ENCODE measurements at regions not wholly inside any gene's neighbourhood (a gene's known extent, or its start where the extent isn't known, plus 50 kb on each side); places are given as distances from the start of the nearest gene placed in this dataset.
A peak's percentile ranks its signal among the peaks of the same experiment; 100 is the strongest.

DNA sequence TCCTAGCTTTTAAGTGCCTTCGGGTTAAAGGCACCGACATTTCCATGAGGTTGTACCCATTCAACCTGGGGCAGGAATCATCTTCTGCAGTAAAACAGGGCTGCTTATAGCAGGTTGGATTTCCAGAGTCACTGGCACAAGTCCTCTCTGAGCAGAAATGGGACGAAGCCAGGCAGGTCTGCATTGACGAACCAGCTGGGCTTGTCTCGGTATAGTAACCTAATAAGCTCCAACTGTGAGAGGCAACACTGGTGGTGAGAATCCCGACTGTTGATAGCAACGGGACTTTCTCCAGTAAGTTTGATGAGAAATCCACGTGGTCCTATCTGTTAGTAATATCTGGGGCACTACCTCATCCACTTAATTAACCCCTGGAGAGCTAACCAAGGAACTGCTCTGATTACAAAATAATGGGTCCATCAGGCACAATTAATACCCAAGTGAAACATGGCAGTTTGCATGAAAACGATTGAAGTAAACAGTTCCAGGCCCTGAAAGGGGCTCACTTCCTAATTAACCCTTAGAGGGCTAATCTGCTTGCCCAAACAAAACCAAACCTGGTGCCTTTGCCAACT is 491.0 kb upstream of the C9orf72 start:
- Histone ChIP-seq H3K9ac (ENCODE audit: low read length) (no peak overlapping the region), H2BK120ac (ENCODE audit: low read depth, low read length) (no peak overlapping the region)
- WGBS = 85% methylated on average over 9 of the region's 9 CpGs

DNA sequence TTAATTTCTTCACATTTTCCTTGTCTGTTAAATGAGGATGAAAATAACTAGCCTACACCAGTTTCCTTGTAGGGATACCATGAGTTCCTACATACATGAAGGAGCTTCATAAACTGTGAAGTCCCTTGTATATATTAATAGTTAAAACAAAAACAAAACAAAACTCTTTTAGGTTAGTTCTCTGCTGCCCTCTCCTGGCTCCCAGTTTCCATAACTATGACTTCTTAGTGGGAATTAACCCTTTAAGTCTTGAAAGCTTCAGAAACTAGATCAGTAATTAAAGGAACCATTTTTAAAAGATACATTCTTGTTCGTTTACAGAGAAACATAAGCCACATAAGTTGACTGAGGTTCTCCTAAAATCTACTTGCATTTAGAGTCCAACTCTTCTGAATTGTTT is 500.0 kb upstream of the C9orf72 start:
- H4K8ac ChIP-seq (ENCODE audit: low read length) = no peak overlapping the region
- H3K4me3 ChIP-seq (ENCODE audit: insufficient read depth in 1 of 2, low read depth in 1 of 2, low read length in 2 of 2) = no peak overlapping the region
- no peak overlapping the region for H4K91ac ChIP-seq (ENCODE audit: low read length)
- 30% methylated on average over 1 of the region's 1 CpG for WGBS
- H3K4me1 ChIP-seq (ENCODE audit: control insufficient read depth, insufficient read depth, low read depth, low read length) = no peaks in the 10 kb centered on the region
- H2BK120ac ChIP-seq (ENCODE audit: low read depth, low read length) = no peak overlapping the region
- H3K79me1 ChIP-seq (replicated peaks; ENCODE audit: low read length, poor library complexity, severe bottlenecking) = no peaks in the 10 kb centered on the region
- H3K9me3 ChIP-seq (ENCODE audit: control insufficient read depth, low read length) = no peaks in the 10 kb centered on the region
- H3K23ac ChIP-seq (ENCODE audit: low read length in 2 of 2) = no peak overlapping the region
- no peak overlapping the region for H3K9ac ChIP-seq (ENCODE audit: low read length)
- H3K27me3 ChIP-seq (ENCODE audit: control insufficient read depth in 1 of 2, insufficient read depth in 1 of 2, low read length in 2 of 2) = no peaks in the 10 kb centered on the region
- no peak overlapping the region for H2AFZ ChIP-seq (ENCODE audit: low read depth, low read length)
- H2AK5ac ChIP-seq (ENCODE audit: low read length, severe bottlenecking) = no peak overlapping the region
- H3K4me2 ChIP-seq (ENCODE audit: low read length, poor library complexity, severe bottlenecking) = no peak overlapping the region
- H3K36me3 ChIP-seq (ENCODE audit: control insufficient read depth in 1 of 2, insufficient read depth in 2 of 2, low read depth in 1 of 2, low read length in 2 of 2) = no peaks in the 10 kb centered on the region
- no peak overlapping the region for H3K27ac ChIP-seq (ENCODE audit: low read length, poor library complexity, severe bottlenecking)
- H2BK15ac ChIP-seq (ENCODE audit: low read depth, poor library complexity, severe bottlenecking) = no peak overlapping the region
- no peak overlapping the region for H2BK12ac ChIP-seq (ENCODE audit: low read length in 2 of 2)
- peak; percentile 72 for DNase-seq
- no peak overlapping the region for H3K4ac ChIP-seq (ENCODE audit: low read depth in 1 of 2, low read length in 2 of 2)
- H2BK5ac ChIP-seq (ENCODE audit: low read depth, low read length, poor library complexity, severe bottlenecking) = no peak overlapping the region
- H3K14ac ChIP-seq (ENCODE audit: low read length in 2 of 2) = no peak overlapping the region
- no peak overlapping the region for H3K18ac ChIP-seq (ENCODE audit: low read depth in 1 of 2, low read length in 2 of 2)

More for the DNA sequence above, 491.0 kb upstream of the C9orf72 start:
- no peak overlapping the region for H3K4me2 ChIP-seq (ENCODE audit: low read length, poor library complexity, severe bottlenecking)
- no peak overlapping the region for H2AFZ ChIP-seq (ENCODE audit: low read depth, low read length)
- no peaks in the 10 kb centered on the region for H3K9me3 ChIP-seq (ENCODE audit: control insufficient read depth, low read length)
- no peak overlapping the region for H3K4me3 ChIP-seq (ENCODE audit: insufficient read depth in 1 of 2, low read depth in 1 of 2, low read length in 2 of 2)
- H3K36me3 ChIP-seq (ENCODE audit: control insufficient read depth in 1 of 2, insufficient read depth in 2 of 2, low read depth in 1 of 2, low read length in 2 of 2) = no peaks in the 10 kb centered on the region
- DNase-seq = no peak
- no peak overlapping the region for H3K4ac ChIP-seq (ENCODE audit: low read depth in 1 of 2, low read length in 2 of 2)
- no peak overlapping the region for H4K8ac ChIP-seq (ENCODE audit: low read length)
- no peaks in the 10 kb centered on the region for H3K27me3 ChIP-seq (ENCODE audit: control insufficient read depth in 1 of 2, insufficient read depth in 1 of 2, low read length in 2 of 2)
- H3K79me1 ChIP-seq (replicated peaks; ENCODE audit: low read length, poor library complexity, severe bottlenecking) = no peaks in the 10 kb centered on the region
- H3K4me1 ChIP-seq (ENCODE audit: control insufficient read depth, insufficient read depth, low read depth, low read length) = no peaks in the 10 kb centered on the region
- H3K23ac ChIP-seq (ENCODE audit: low read length in 2 of 2) = no peak overlapping the region
- H4K91ac ChIP-seq (ENCODE audit: low read length) = no peak overlapping the region
- H2BK5ac ChIP-seq (ENCODE audit: low read depth, low read length, poor library complexity, severe bottlenecking) = no peak overlapping the region
- H2BK12ac ChIP-seq (ENCODE audit: low read length in 2 of 2) = no peak overlapping the region
- no peak overlapping the region for H3K27ac ChIP-seq (ENCODE audit: low read length, poor library complexity, severe bottlenecking)
- H2BK15ac ChIP-seq (ENCODE audit: low read depth, poor library complexity, severe bottlenecking) = no peak overlapping the region
- H3K18ac ChIP-seq (ENCODE audit: low read depth in 1 of 2, low read length in 2 of 2) = no peak overlapping the region
- H3K14ac ChIP-seq (ENCODE audit: low read length in 2 of 2) = no peak overlapping the region
- H2AK5ac ChIP-seq (ENCODE audit: low read length, severe bottlenecking) = no peak overlapping the region

- no peaks in the 10 kb centered on the region for H3K27me3 ChIP-seq (ENCODE audit: control insufficient read depth in 1 of 2, insufficient read depth in 1 of 2, low read length in 2 of 2)
- no peak overlapping the region for H2BK120ac ChIP-seq (ENCODE audit: low read depth, low read length)
- H3K9me3 ChIP-seq (ENCODE audit: control insufficient read depth, low read length) = no peaks in the 10 kb centered on the region
- no peaks in the 10 kb centered on the region for H3K36me3 ChIP-seq (ENCODE audit: control insufficient read depth in 1 of 2, insufficient read depth in 2 of 2, low read depth in 1 of 2, low read length in 2 of 2)
- H3K4ac ChIP-seq (ENCODE audit: low read depth in 1 of 2, low read length in 2 of 2) = no peak overlapping the region
- H2BK15ac ChIP-seq (ENCODE audit: low read depth, poor library complexity, severe bottlenecking) = no peak overlapping the region
- H4K91ac ChIP-seq (ENCODE audit: low read length) = no peak overlapping the region
- no peak overlapping the region for H3K9ac ChIP-seq (ENCODE audit: low read length)
- H3K79me1 ChIP-seq (replicated peaks; ENCODE audit: low read length, poor library complexity, severe bottlenecking) = no peaks in the 10 kb centered on the region
- H2AK5ac ChIP-seq (ENCODE audit: low read length, severe bottlenecking) = no peak overlapping the region
- H3K27ac ChIP-seq (ENCODE audit: low read length, poor library complexity, severe bottlenecking) = no peak overlapping the region
- H2AFZ ChIP-seq (ENCODE audit: low read depth, low read length) = no peak overlapping the region
- H2BK12ac ChIP-seq (ENCODE audit: low read length in 2 of 2) = no peak overlapping the region
- WGBS = 95% methylated on average over 3 of the region's 3 CpGs
- H3K4me1 ChIP-seq (ENCODE audit: control insufficient read depth, insufficient read depth, low read depth, low read length) = no peaks in the 10 kb centered on the region
- no peak overlapping the region for H3K14ac ChIP-seq (ENCODE audit: low read length in 2 of 2)
- H3K4me2 ChIP-seq (ENCODE audit: low read length, poor library complexity, severe bottlenecking) = no peak overlapping the region
- no peak overlapping the region for H3K4me3 ChIP-seq (ENCODE audit: insufficient read depth in 1 of 2, low read depth in 1 of 2, low read length in 2 of 2)
- no peak overlapping the region for H4K8ac ChIP-seq (ENCODE audit: low read length)
- no peak for DNase-seq
- H3K18ac ChIP-seq (ENCODE audit: low read depth in 1 of 2, low read length in 2 of 2) = no peak overlapping the region
- no peak overlapping the region for H2BK5ac ChIP-seq (ENCODE audit: low read depth, low read length, poor library complexity, severe bottlenecking)
- H3K23ac ChIP-seq (ENCODE audit: low read length in 2 of 2) = no peak overlapping the region
Measured at GRCh38 chr9:28079677-28080076, 506.4 kb upstream of the C9orf72 start.

DNA sequence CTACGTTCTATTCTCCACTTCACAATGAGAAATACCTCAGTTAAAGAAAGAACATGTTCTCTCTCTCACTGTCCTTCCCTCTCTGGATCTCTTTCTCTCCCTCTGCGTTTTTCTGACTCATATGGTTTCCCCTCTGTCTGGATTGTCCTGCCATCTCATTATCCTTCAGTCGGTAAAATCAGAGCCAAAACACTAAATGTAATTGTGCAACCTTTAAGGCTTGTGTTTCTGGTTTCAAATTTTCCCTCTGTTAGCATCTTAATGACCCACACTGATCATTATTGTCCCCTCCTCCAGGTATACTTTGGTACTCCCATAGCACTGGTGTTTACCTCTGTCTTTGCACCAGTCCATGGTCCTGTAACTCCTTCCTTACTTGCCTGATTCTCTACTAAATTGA is 509.4 kb upstream of the C9orf72 start:
- Histone ChIP-seq H3K14ac (ENCODE audit: low read length in 2 of 2) (no peak overlapping the region), H4K91ac (ENCODE audit: low read length) (no peak overlapping the region), H2AFZ (ENCODE audit: low read depth, low read length) (no peak overlapping the region), H3K23ac (ENCODE audit: low read length in 2 of 2) (no peak overlapping the region), H3K4me3 (ENCODE audit: insufficient read depth in 1 of 2, low read depth in 1 of 2, low read length in 2 of 2) (no peak overlapping the region), H3K79me1 (replicated peaks; ENCODE audit: low read length, poor library complexity, severe bottlenecking) (no peaks in the 10 kb centered on the region), H3K27me3 (ENCODE audit: control insufficient read depth in 1 of 2, insufficient read depth in 1 of 2, low read length in 2 of 2) (no peaks in the 10 kb centered on the region), H2BK120ac (ENCODE audit: low read depth, low read length) (no peak overlapping the region), H3K4me2 (ENCODE audit: low read length, poor library complexity, severe bottlenecking) (no peak overlapping the region), H3K4ac (ENCODE audit: low read depth in 1 of 2, low read length in 2 of 2) (no peak overlapping the region), H3K18ac (ENCODE audit: low read depth in 1 of 2, low read length in 2 of 2) (no peak overlapping the region), H3K27ac (ENCODE audit: low read length, poor library complexity, severe bottlenecking) (no peak overlapping the region), H2BK15ac (ENCODE audit: low read depth, poor library complexity, severe bottlenecking) (no peak overlapping the region), H3K9ac (ENCODE audit: low read length) (no peak overlapping the region), H2BK12ac (ENCODE audit: low read length in 2 of 2) (no peak overlapping the region), H3K4me1 (ENCODE audit: control insufficient read depth, insufficient read depth, low read depth, low read length) (no peaks in the 10 kb centered on the region), H2BK5ac (ENCODE audit: low read depth, low read length, poor library complexity, severe bottlenecking) (no peak overlapping the region), H3K36me3 (ENCODE audit: control insufficient read depth in 1 of 2, insufficient read depth in 2 of 2, low read depth in 1 of 2, low read length in 2 of 2) (no peaks in the 10 kb centered on the region), H4K8ac (ENCODE audit: low read length) (no peak overlapping the region), H3K9me3 (ENCODE audit: control insufficient read depth, low read length) (no peaks in the 10 kb centered on the region), H2AK5ac (ENCODE audit: low read length, severe bottlenecking) (no peak overlapping the region)
- no peak for DNase-seq
- 87% methylated on average over 3 of the region's 3 CpGs for WGBS
